Hepatocyte (in vitro differentiated cells): ENCODE measurements at regions not wholly inside any gene's neighbourhood (a gene's known extent, or its start where the extent isn't known, plus 50 kb on each side); places are given as distances from the start of the nearest gene placed in this dataset.

Experiments
- DNase-seq: peaks from one replicate; pipeline ENCODE4 v3.0.0-alpha.2; 2016; ENCODE audit warnings: low spot score
- H2AFZ ChIP-seq: fragments of 200-600 bp; sonication (generic); 2 replicates; pipeline ENCODE4 v1.6.0; 2016; ENCODE audit warnings: antibody characterized with exemption, mild to moderate bottlenecking
- H3K27ac ChIP-seq: fragments of 200-600 bp; sonication (generic); 2 replicates; pipeline ENCODE4 v1.5.1; 2016; ENCODE audit warnings: mild to moderate bottlenecking
- H3K27me3 ChIP-seq: fragments of 200-600 bp; sonication (generic); 2 replicates; pipeline ENCODE4 v1.6.1; 2016
- H3K36me3 ChIP-seq: fragments of 200-600 bp; sonication (generic); replicated peaks from 2 replicates; pipeline ENCODE4 v1.5.1; 2016; ENCODE audit warnings: low read depth; ENCODE audit not compliant: insufficient read depth
- H3K4me1 ChIP-seq: fragments of 200-600 bp; sonication (generic); 2 replicates; pipeline ENCODE4 v1.5.1; 2016; ENCODE audit warnings: mild to moderate bottlenecking, moderate library complexity; ENCODE audit not compliant: insufficient read depth
- H3K4me2 ChIP-seq: fragments of 200-600 bp; sonication (generic); 2 replicates; pipeline ENCODE4 v1.6.0; 2016
- H3K4me3 ChIP-seq: fragments of 200-600 bp; sonication (generic); 2 replicates; pipeline ENCODE4 v1.5.1; 2016; ENCODE audit warnings: mild to moderate bottlenecking
- H3K79me2 ChIP-seq: fragments of 200-600 bp; sonication (generic); 2 replicates; pipeline ENCODE4 v1.6.0; 2017; ENCODE audit warnings: mild to moderate bottlenecking
- H3K9me2 ChIP-seq: fragments of 200-600 bp; sonication (generic); replicated peaks from 2 replicates; pipeline ENCODE4 v1.6.0; 2017; ENCODE audit warnings: mild to moderate bottlenecking; ENCODE audit not compliant: insufficient read depth
- H3K9me3 ChIP-seq: fragments of 200-600 bp; sonication (generic); 2 replicates; pipeline ENCODE4 v1.5.1; 2016; ENCODE audit warnings: low read depth, mild to moderate bottlenecking
- H4K20me1 ChIP-seq: fragments of 200-600 bp; sonication (generic); 2 replicates; pipeline ENCODE4 v1.6.0; 2016; ENCODE audit warnings: mild to moderate bottlenecking; ENCODE audit not compliant: insufficient read depth, poor library complexity, severe bottlenecking
- EZH2 ChIP-seq: fragments of 200-600 bp; sonication (generic); IDR thresholded peaks from 2 replicates; pipeline ENCODE4 v1.6.1; 2016; ENCODE audit warnings: antibody characterized with exemption, mild to moderate bottlenecking, borderline replicate concordance
- EZH2phosphoT487 ChIP-seq: fragments of 200-600 bp; sonication (generic); IDR thresholded peaks from one replicate; pipeline ENCODE4 v1.6.1; 2018; ENCODE audit warnings: antibody characterized with exemption, mild to moderate bottlenecking, low read depth, moderate library complexity; ENCODE audit not compliant: unreplicated experiment, severe bottlenecking
- WGBS: methylation state at CpG from one replicate; pipeline ENCODE4 v1.1.6; 2016; ENCODE audit warnings: low lambda C conversion rate; ENCODE audit errors: missing lambda C conversion rate; 5-methylcytosine and 5-hydroxymethylcytosine counted together
- TF ChIP-seq, protein P1 (sequence below): fragments of 200-600 bp; sonication (generic); IDR thresholded peaks from 2 replicates; pipeline ENCODE4 v1.5.1; 2016; ENCODE audit warnings: antibody characterized with exemption, mild to moderate bottlenecking; ENCODE audit not compliant: poor library complexity

DNA sequence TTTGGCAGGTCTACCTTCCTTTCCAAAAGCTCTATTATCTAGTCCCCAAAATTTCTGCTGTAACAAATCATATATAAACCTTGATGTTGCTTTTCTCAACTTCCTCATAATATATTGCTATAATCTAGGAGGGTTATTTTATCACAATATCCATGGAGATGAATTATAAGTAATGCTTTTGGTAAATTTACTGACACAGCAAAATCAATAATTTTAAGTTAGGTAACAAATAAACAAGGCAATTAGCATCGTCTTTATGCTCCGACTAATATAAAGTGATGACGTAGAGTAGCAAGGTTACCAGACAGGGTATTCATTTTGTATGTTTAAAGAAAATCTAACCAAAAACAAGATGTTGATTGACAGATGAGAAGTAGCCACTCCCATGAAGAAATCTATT is 132.3 kb upstream of the ST8SIA4 start:
- Histone ChIP-seq H3K27me3 (no peaks in the 10 kb centered on the region), H3K4me2 (no peak overlapping the region), H3K27ac (no peak overlapping the region), H3K9me3 (no peaks in the 10 kb centered on the region), H3K4me1 (no peaks in the 10 kb centered on the region), H3K9me2 (no peaks in the 10 kb centered on the region), H3K36me3 (no peaks in the 10 kb centered on the region), H3K79me2 (no peaks in the 10 kb centered on the region), H3K4me3 (no peak overlapping the region), H4K20me1 (no peaks in the 10 kb centered on the region), H2AFZ (no peak overlapping the region)
- 93% methylated on average over 3 of the region's 3 CpGs for WGBS
- TF ChIP-seq EZH2phosphoT487 (no peak), EZH2 (no peak)
- TF ChIP-seq, protein P1, sequence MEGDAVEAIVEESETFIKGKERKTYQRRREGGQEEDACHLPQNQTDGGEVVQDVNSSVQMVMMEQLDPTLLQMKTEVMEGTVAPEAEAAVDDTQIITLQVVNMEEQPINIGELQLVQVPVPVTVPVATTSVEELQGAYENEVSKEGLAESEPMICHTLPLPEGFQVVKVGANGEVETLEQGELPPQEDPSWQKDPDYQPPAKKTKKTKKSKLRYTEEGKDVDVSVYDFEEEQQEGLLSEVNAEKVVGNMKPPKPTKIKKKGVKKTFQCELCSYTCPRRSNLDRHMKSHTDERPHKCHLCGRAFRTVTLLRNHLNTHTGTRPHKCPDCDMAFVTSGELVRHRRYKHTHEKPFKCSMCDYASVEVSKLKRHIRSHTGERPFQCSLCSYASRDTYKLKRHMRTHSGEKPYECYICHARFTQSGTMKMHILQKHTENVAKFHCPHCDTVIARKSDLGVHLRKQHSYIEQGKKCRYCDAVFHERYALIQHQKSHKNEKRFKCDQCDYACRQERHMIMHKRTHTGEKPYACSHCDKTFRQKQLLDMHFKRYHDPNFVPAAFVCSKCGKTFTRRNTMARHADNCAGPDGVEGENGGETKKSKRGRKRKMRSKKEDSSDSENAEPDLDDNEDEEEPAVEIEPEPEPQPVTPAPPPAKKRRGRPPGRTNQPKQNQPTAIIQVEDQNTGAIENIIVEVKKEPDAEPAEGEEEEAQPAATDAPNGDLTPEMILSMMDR, result no peak
- DNase-seq, result no peak

GRCh38 chr5:101024299-101024698 is 121.2 kb upstream of the ST8SIA4 start:
- Histone ChIP-seq H2AFZ (no peak overlapping the region), H3K9me2 (no peaks in the 10 kb centered on the region), H3K36me3 (no peaks in the 10 kb centered on the region), H3K4me1 (no peaks in the 10 kb centered on the region), H3K79me2 (no peaks in the 10 kb centered on the region), H3K27me3 (no peaks in the 10 kb centered on the region), H4K20me1 (no peaks in the 10 kb centered on the region), H3K27ac (no peak overlapping the region), H3K9me3 (no peaks in the 10 kb centered on the region), H3K4me2 (no peak overlapping the region), H3K4me3 (no peak overlapping the region)
- no peak for DNase-seq
- TF ChIP-seq EZH2 (no peak), EZH2phosphoT487 (no peak)
- TF ChIP-seq, protein P1, result no peak
- WGBS, result 82% methylated on average over 2 of the region's 2 CpGs

GRCh38 chr5:101018299-101018698 is 115.2 kb upstream of the ST8SIA4 start:
- 53% methylated on average over 1 of the region's 1 CpG for WGBS
- H3K4me2 ChIP-seq, result no peak overlapping the region
- no peak overlapping the region for H3K4me3 ChIP-seq
- no peaks in the 10 kb centered on the region for H3K36me3 ChIP-seq
- no peaks in the 10 kb centered on the region for H3K27me3 ChIP-seq
- no peaks in the 10 kb centered on the region for H4K20me1 ChIP-seq
- DNase-seq, result no peak
- no peaks in the 10 kb centered on the region for H3K9me3 ChIP-seq
- TF ChIP-seq EZH2phosphoT487, result no peak
- TF ChIP-seq, protein P1, result no peak
- H3K4me1 ChIP-seq, result peaks cover 3% of the 10 kb centered on the region
- H3K27ac ChIP-seq, result no peak overlapping the region
- H2AFZ ChIP-seq, result no peak overlapping the region
- no peaks in the 10 kb centered on the region for H3K9me2 ChIP-seq
- no peaks in the 10 kb centered on the region for H3K79me2 ChIP-seq

- Histone ChIP-seq H2AFZ (no peak overlapping the region), H3K9me3 (no peaks in the 10 kb centered on the region), H3K36me3 (no peaks in the 10 kb centered on the region), H3K4me3 (no peak overlapping the region), H4K20me1 (no peaks in the 10 kb centered on the region), H3K9me2 (no peaks in the 10 kb centered on the region), H3K27me3 (no peaks in the 10 kb centered on the region), H3K4me2 (no peak overlapping the region), H3K27ac (no peak overlapping the region), H3K79me2 (no peaks in the 10 kb centered on the region), H3K4me1 (no peaks in the 10 kb centered on the region)
- 65% methylated on average over 2 of the region's 2 CpGs for WGBS
- DNase-seq, result no peak
- no peak for TF ChIP-seq EZH2phosphoT487
- TF ChIP-seq, protein P1, result peak; percentile 26
Observed at GRCh38 chr5:101012880-101013279, 109.8 kb upstream of the ST8SIA4 start.
